Gastrocnemius medialis (tissue), 4 donors: ENCODE measurements at regions not wholly inside any gene's neighbourhood (a gene's known extent, or its start where the extent isn't known, plus 50 kb on each side); places are given as distances from the start of the nearest gene placed in this dataset.

ENCODE experiments used
- ATAC-seq, 2 donors: fragments of 150-250 bp; one replicate each; pipeline ENCODE4 v1.9.1; 2016
- DNase-seq, 2 donors: peaks; one replicate each; pipeline ENCODE4 v3.0.0-alpha.2; 2019
- H3K27ac ChIP-seq, 4 donors: fragments of 200-600 bp; sonication (generic); 1 replicate in 1 of 4; 2 replicates in 3 of 4; pipeline ENCODE4 v1.5.1; 2016 to 2018; ENCODE audit warnings: mild to moderate bottlenecking in 2 of 4, moderate library complexity in 1 of 4
- H3K27me3 ChIP-seq, 3 donors: fragments of 200-600 bp; sonication (generic) in 2 of 3; 1 replicate in 1 of 3; 2 replicates in 2 of 3; pipeline versions ENCODE4 v1.5.1 to v1.6.0; 2016 to 2019; ENCODE audit warnings: mild to moderate bottlenecking in 1 of 3, moderate library complexity in 1 of 3
- H3K36me3 ChIP-seq, 2 donors: fragments of 200-600 bp; sonication (generic) in 1 of 2; one replicate each; pipeline ENCODE4 v1.5.1; 2017 to 2018
- H3K4me1 ChIP-seq, 2 donors: fragments of 200-600 bp; sonication (generic) in 1 of 2; one replicate each; pipeline ENCODE4 v1.5.1; 2016 to 2017; ENCODE audit warnings: mild to moderate bottlenecking in 2 of 2
- H3K4me3 ChIP-seq, 4 donors: fragments of 200-600 bp; sonication (generic) in 3 of 4; 1 replicate in 1 of 4; 2 replicates in 3 of 4; pipeline ENCODE4 v1.5.1; 2016 to 2019; ENCODE audit warnings: mild to moderate bottlenecking in 2 of 4
- H3K9me3 ChIP-seq, 3 donors: fragments of 200-600 bp; sonication (generic) in 2 of 3; 1 replicate in 1 of 3; 2 replicates in 2 of 3; pipeline ENCODE4 v1.5.1; 2016 to 2019
- CTCF ChIP-seq, 5 experiments: fragments of 450-650 bp in 3 of 5; fragments of 200-600 bp in 2 of 5; sonication (generic) in 2 of 5; IDR thresholded peaks in 4 of 5; conservative IDR thresholded peaks in 1 of 5; 1 replicate in 4 of 5; 2 replicates in 1 of 5; pipeline ENCODE4 v1.5.1; 2016 to 2019; ENCODE audit warnings: antibody characterized with exemption in 5 of 5, mild to moderate bottlenecking in 3 of 5, moderate library complexity in 3 of 5
- POLR2A ChIP-seq, 2 donors: fragments of 450-650 bp; IDR thresholded peaks; one replicate each; pipeline ENCODE4 v1.6.1; 2017; ENCODE audit warnings: antibody characterized with exemption in 2 of 2, mild to moderate bottlenecking in 2 of 2, moderate library complexity in 2 of 2
- in situ Hi-C, 4 donors: fragments of 200-750 bp; cut with MboI; loops; one replicate each; pipeline versions ENCODE4 v1.15.0 to v1.8.0; 2017; ENCODE audit warnings: low sequenced_read_pairs in 4 of 4
- intact Hi-C: fragments of 100-400 bp; cut with DNase I; formaldehyde crosslinking; loops from one replicate; pipeline ENCODE4 v1.15.1; 2023; ENCODE audit warnings: low total_unique reads

DNA sequence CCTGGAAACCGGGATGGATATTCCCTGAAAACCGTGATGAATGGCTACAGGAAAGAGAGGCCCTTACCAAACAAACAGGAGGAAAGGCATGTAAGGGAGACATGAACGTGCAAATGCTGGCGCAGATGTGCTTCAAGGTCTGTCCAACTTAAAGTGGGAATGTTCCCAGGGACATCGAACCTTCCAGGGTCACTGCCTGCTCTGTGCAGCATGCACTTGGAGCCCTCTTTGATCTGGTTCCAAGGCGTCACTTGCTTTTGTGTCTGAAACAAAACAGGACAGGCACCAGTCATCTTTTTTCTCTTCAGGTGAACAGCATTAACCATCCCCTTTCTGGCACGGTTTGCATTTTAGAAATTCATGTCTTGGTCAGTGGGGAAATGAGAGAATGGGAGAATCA, 479.4 kb downstream of the RASEF start:
- Histone ChIP-seq H3K9me3 (peaks cover 0 to 3% (median 0%) of the 10 kb centered on the region in 3 donors), H3K4me1 (no peaks in the 10 kb centered on the region), H3K27me3 (no peaks in the 10 kb centered on the region), H3K27ac (no peak overlapping the region), H3K36me3 (no peaks in the 10 kb centered on the region), H3K4me3 (no peak overlapping the region)
- no peak for ATAC-seq
- DNase-seq: no peak
- TF ChIP-seq CTCF (IDR thresholded peaks at IDR 0.05 in 4 of 5, conservative IDR thresholded peaks at IDR 0.05 in 1 of 5) (no peak), POLR2A (IDR thresholded peaks at IDR 0.05) (no peak)
- intact Hi-C loops: no loop called here
- in situ Hi-C loops: no loop called here

GRCh38 chr9:82584349-82584863, 478.5 kb downstream of the RASEF start:
- intact Hi-C loops (no loop called here), in situ Hi-C loops (no loop called here)
- Histone ChIP-seq H3K4me1 (no peaks in the 10 kb centered on the region), H3K27me3 (no peaks in the 10 kb centered on the region), H3K9me3 (no peaks in the 10 kb centered on the region), H3K27ac (no peak overlapping the region), H3K36me3 (no peaks in the 10 kb centered on the region), H3K4me3 (no peak overlapping the region)
- TF ChIP-seq POLR2A (IDR thresholded peaks at IDR 0.05): no peak
- no peak for DNase-seq
- ATAC-seq: no peak

GRCh38 chr9:82586918-82587356, 476.0 kb downstream of the RASEF start:
- ATAC-seq: no peak
- DNase-seq: no peak
- Histone ChIP-seq H3K36me3 (no peaks in the 10 kb centered on the region), H3K4me1 (no peaks in the 10 kb centered on the region), H3K27me3 (no peaks in the 10 kb centered on the region), H3K27ac (no peak overlapping the region), H3K9me3 (no peaks in the 10 kb centered on the region), H3K4me3 (no peak overlapping the region)
- intact Hi-C loops (no loop called here), in situ Hi-C loops (no loop called here)
- TF ChIP-seq POLR2A (IDR thresholded peaks at IDR 0.05) (no peak), CTCF (IDR thresholded peaks at IDR 0.05 in 4 of 5, conservative IDR thresholded peaks at IDR 0.05 in 1 of 5) (no peak)

DNA sequence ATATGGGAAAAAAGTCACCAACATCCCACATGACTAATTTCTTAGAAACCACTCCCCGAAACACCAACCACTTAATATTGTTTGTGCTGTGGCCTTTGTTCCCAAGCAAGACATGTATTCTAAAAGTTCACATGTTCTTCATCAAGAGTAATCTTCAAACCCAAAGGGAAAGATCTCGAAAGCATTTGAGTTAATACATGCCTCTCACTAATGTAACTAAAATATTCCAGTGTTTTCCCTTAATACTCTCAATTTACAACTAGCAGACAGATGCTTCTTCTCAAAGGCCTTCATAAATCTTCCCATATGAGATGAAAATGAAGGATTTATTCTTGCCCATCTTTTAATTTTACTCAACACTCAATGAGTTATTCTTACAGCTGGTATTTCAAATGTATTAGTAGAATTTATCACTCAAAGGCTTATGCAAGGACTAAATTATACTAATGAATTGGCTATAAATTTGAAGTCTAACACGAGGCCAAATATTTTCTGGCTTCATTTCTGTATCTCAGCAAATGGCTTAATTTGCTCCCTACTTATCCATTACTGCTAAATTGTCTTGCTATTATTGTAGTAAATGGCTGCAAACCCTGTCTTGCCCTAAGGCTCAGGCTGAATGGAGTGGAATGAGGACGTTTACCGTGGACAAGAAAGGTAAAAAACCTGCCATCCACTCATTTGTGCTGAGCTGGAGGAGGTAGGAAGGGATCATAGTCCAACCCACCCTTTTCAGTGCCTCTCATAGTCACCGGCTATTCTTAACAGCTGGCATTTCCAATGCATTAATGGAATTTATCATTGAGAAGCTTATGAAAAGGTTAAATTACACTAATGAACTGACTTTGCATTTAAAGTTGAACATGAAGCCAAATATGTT, 474.4 kb downstream of the RASEF start:
- in situ Hi-C loops: no loop called here

More for the DNA sequence above, 474.4 kb downstream of the RASEF start:
- DNase-seq (no peak), ATAC-seq (no peak)
- H3K9me3 ChIP-seq: no peaks in the 10 kb centered on the region
- H3K4me1 ChIP-seq: no peaks in the 10 kb centered on the region
- no peak overlapping the region for H3K27ac ChIP-seq
- no peaks in the 10 kb centered on the region for H3K36me3 ChIP-seq
- intact Hi-C loops: no loop called here
- no peaks in the 10 kb centered on the region for H3K27me3 ChIP-seq
- no peak overlapping the region for H3K4me3 ChIP-seq
- TF ChIP-seq CTCF (IDR thresholded peaks at IDR 0.05 in 4 of 5, conservative IDR thresholded peaks at IDR 0.05 in 1 of 5) (no peak), POLR2A (IDR thresholded peaks at IDR 0.05) (no peak)
